DMS 273 treated with DMSO at 0.1 percent for 48 hours (cell line): ENCODE measurements at regions not wholly inside any gene's neighbourhood (a gene's known extent, or its start where the extent isn't known, plus 50 kb on each side); places are given as distances from the start of the nearest gene placed in this dataset.
"Not testable (repeated sequence)": the region's sequence is repeated elsewhere in the genome, so short reads cannot be mapped to it uniquely, and the experiment has no call there.

Experiments
- DNase-seq: peaks from one replicate; lab custom pipeline; 2025; lab: John Stamatoyannopoulos, UW

- no peak for DNase-seq
Measured at GRCh38 chr14:89490466-89490865, 73.4 kb upstream of the FOXN3 start.

DNA sequence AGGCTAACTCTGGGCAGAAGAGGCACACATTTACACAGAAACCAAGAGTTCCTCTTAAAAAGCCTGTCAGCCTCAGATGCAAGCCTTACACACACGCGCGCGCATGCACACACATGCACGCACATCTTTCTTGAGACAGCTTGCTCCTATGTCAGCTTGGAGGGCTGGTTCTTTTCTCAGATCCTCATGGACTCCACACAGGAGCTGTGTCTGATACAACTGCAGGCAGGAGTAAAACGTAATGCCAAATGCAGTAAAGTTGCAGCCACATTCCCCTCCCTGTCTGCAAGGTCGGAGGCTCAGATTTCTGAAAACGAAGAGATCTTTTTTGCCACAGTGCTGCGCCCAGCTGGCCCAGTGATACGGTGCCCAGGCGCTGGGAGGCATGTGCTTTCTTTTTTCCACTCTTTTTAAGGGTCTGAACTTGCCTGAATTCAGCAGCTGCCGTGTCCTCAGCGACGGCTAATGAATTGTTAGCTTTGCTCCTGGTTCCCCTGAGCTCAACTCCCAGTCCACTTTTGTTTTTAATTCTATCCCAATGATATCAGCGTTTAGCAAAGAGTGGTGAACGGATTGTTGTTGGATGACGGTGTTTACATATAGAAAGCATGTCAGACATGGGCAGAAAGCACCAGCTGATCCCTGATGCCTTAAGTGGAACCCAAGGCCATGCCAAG is 72.9 kb upstream of the FOXN3 start:
- DNase-seq = no peak

GRCh38 chr14:89486961-89487360 is 69.9 kb upstream of the FOXN3 start:
- no peak for DNase-seq

GRCh38 chr14:89486505-89486904 is 69.5 kb upstream of the FOXN3 start:
- DNase-seq = no peak

GRCh38 chr14:89485264-89485663 is 68.2 kb upstream of the FOXN3 start:
- no peak for DNase-seq

- DNase-seq = no peak
Measured at GRCh38 chr14:89484051-89484844, 67.2 kb upstream of the FOXN3 start.

GRCh38 chr14:89481196-89481595 is 64.2 kb upstream of the FOXN3 start:
- no peak for DNase-seq

- no peak for DNase-seq
Measured at GRCh38 chr14:89480278-89480677, 63.2 kb upstream of the FOXN3 start.

DNA sequence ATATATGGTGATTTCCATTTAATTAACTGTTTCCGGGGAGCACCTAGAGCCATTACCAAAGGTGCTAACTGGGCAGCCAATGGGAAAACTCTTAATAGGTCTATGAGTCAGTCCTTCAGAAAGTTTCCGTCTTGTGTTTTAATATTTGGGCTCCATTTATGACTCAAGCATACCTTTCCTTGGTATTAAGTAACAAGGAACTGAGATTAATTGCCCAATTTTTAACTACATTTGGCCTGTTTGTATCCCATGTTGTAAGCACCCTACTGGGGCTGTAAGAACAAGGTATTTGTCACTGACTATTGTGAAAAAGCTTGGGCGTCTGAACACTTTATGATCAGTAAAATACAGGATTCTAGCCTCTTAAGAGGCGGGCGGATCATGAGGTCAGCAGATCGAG is 62.8 kb upstream of the FOXN3 start:
- no peak for DNase-seq

- no peak for DNase-seq
Measured at GRCh38 chr14:89477391-89477790, 60.4 kb upstream of the FOXN3 start.

GRCh38 chr14:89476354-89476896 is 59.4 kb upstream of the FOXN3 start:
- DNase-seq = no peak

GRCh38 chr14:89474464-89474863 is 57.4 kb upstream of the FOXN3 start:
- no peak for DNase-seq

GRCh38 chr14:89473989-89474388 is 57.0 kb upstream of the FOXN3 start:
- no peak for DNase-seq

DNA sequence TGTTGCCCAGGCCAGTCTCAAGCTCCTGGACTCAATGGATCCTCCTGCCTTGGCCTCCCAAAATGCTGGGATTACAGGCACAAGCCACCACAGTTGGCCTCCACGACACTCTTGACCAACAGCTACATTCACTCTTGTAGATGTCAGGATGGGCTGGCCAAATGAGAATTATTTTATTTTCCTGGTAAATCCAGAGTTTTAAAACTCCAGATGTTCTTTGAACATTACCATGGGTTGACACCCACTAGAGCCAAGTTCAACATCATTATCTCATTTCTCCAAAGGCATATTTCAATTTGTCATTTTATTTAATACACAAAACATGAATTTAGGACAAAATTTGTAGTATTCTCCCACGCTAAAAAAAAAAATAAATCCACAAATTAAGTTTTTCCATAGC is 56.5 kb upstream of the FOXN3 start:
- DNase-seq = no peak

- no peak for DNase-seq
Measured at GRCh38 chr14:89470401-89470800, 53.4 kb upstream of the FOXN3 start.

DNA sequence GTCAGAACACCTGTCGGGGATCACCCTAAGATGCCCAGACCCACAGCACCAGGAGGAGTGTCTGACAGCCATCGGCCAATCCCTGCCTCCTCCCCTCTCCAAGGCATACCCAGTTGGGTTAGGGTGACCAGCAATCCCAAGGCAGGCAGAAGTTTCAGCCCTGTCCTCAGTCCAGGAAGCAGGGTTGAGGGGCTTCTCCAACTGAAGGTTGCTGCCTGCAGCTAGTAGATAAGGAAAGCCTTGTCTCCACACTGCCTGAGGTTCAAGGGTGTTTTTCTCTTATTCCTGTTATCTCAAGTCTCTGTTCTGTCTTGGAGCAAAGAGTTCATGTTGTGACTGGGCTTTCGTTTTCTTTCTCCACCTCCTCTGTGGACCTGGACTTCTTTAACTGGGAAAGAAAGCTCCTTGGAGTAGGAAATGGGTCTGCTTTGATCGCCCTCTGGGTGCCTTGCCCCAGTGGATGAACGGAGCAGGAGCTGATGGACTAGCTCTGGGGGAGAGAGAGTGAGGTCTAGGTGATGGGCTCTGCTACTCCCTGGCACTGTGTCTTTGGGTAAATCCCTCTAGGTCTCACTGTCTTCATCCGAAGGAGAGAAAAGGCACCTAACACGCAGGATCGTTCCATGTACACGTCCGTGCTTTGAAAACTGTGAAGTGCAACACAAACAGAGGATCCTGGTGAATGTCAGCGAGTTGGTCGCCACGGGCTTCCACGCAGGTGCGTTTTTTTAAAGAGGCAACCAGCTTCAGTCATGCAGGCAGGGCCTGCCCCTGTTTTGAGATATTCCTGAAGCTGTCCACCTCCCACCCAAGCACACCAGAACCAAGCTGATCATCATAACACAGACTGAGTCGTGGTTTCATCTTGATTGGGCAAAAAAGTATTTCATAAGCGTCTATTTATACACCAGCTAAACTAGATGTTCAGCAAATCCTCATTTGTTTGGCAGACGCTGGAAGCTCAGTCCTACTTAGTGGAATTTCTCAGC is 52.5 kb upstream of the FOXN3 start:
- no peak for DNase-seq

DNA sequence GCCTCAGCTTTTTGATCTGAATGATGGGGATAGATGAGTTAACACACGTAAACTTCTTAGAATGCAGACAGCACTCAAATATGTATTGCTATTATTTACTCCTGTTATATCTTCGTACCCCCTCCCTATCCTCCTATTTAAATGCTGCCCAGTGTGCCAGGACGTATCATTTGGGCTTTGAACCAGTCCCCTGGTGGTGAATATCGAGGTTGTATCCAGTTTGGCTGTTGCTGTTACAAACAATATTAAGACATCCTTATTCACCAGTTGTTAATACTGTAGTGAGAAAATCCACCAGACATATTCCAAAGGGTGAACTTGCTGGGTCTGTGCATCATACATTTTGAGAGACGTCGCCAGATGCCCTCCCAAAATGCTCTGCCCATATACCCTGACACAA is 51.5 kb upstream of the FOXN3 start:
- DNase-seq = no peak

- not testable (repeated sequence) for DNase-seq
Measured at GRCh38 chr14:89468030-89468429, 51.0 kb upstream of the FOXN3 start.

DNA sequence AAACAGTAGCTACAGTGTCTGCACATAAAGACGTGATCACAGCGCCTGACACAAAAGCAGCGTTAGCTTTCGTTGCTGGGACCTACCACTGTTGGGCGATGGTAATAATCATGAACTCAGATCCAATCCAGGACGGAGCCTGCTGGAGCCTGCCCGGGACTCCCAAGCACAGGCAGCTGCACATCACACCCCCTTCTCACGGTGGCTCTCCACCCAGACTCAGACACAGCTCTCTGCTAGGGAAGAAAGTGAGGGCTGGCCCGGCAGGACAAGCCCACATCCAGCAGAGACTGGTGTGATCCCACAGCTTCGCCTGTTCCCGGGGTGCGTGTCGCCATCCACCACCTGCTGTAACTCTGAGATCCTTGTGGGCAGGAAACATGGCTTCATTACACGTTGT is 49.9 kb upstream of the FOXN3 start:
- no peak for DNase-seq
